HEK293 (cell line): ENCODE measurements at regions not wholly inside any gene's neighbourhood (a gene's known extent, or its start where the extent isn't known, plus 50 kb on each side); places are given as distances from the start of the nearest gene placed in this dataset.

Experiments
- OVOL3 ChIP-seq: fragments of 450-650 bp; formaldehyde crosslinking; IDR thresholded peaks from 2 replicates; pipeline ENCODE4 v1.5.1; 2016; ENCODE audit warnings: missing biosample characterization, missing genetic modification characterization
- TCF7L2 ChIP-seq: IDR thresholded peaks from 2 replicates; pipeline ENCODE4 v1.6.1; 2011; ENCODE audit warnings: low read depth, mild to moderate bottlenecking, inconsistent platforms, low read length, moderate library complexity, borderline replicate concordance
- ZNF157 ChIP-seq: fragments of 450-650 bp; formaldehyde crosslinking; IDR thresholded peaks from 2 replicates; pipeline ENCODE4 v1.5.1; 2016; ENCODE audit warnings: missing biosample characterization, missing genetic modification characterization
- ZNF335 ChIP-seq: fragments of 450-650 bp; formaldehyde crosslinking; conservative IDR thresholded peaks from 2 replicates; pipeline ENCODE4 v1.5.1; 2016; ENCODE audit warnings: missing biosample characterization, missing genetic modification characterization
- TF ChIP-seq, protein P1 (sequence below): fragments of 450-650 bp; formaldehyde crosslinking; IDR thresholded peaks from 2 replicates; pipeline ENCODE4 v1.5.1; 2016; ENCODE audit warnings: missing biosample characterization, missing genetic modification characterization
- TF ChIP-seq, protein P2 (sequence below): fragments of 450-650 bp; formaldehyde crosslinking; IDR thresholded peaks from 2 replicates; pipeline ENCODE4 v1.5.1; 2016; ENCODE audit warnings: missing biosample characterization, missing genetic modification characterization
- TF ChIP-seq, protein P3 (sequence below): fragments of 450-650 bp; formaldehyde crosslinking; IDR thresholded peaks from 2 replicates; pipeline ENCODE4 v1.5.1; 2016; ENCODE audit warnings: missing biosample characterization, missing genetic modification characterization, low read depth
- TF ChIP-seq, protein P4 (sequence below): fragments of 450-650 bp; IDR thresholded peaks from 2 replicates; pipeline ENCODE4 v1.5.1; 2018; ENCODE audit warnings: missing biosample characterization, mild to moderate bottlenecking, missing genetic modification characterization

DNA sequence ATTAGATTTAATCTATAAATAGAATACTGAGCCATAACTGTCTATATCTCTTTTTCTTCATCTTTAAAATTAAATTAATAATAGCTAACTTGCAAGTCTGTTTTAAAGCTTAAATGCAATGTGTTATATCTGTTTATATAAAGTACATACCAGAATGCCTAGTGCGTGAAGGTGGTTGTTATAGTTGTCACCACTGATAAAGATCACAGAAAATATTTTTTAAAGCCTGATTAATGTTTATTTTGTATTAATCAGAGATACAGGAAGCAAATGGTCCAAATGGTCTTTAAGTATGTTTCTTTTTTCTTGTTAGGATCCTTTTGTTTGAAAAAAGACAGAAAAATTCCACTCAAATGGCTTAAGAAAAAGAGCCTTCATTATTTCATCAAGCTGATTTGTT is 560.6 kb downstream of the CPS1 start:
- TF ChIP-seq, protein P1, sequence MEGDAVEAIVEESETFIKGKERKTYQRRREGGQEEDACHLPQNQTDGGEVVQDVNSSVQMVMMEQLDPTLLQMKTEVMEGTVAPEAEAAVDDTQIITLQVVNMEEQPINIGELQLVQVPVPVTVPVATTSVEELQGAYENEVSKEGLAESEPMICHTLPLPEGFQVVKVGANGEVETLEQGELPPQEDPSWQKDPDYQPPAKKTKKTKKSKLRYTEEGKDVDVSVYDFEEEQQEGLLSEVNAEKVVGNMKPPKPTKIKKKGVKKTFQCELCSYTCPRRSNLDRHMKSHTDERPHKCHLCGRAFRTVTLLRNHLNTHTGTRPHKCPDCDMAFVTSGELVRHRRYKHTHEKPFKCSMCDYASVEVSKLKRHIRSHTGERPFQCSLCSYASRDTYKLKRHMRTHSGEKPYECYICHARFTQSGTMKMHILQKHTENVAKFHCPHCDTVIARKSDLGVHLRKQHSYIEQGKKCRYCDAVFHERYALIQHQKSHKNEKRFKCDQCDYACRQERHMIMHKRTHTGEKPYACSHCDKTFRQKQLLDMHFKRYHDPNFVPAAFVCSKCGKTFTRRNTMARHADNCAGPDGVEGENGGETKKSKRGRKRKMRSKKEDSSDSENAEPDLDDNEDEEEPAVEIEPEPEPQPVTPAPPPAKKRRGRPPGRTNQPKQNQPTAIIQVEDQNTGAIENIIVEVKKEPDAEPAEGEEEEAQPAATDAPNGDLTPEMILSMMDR (tag by site-specific recombination): no peak
- TF ChIP-seq OVOL3 (tag by site-specific recombination) (no peak), TCF7L2 (no peak), ZNF157 (no peak), ZNF335 (tag by site-specific recombination) (no peak)
- TF ChIP-seq, protein P2, sequence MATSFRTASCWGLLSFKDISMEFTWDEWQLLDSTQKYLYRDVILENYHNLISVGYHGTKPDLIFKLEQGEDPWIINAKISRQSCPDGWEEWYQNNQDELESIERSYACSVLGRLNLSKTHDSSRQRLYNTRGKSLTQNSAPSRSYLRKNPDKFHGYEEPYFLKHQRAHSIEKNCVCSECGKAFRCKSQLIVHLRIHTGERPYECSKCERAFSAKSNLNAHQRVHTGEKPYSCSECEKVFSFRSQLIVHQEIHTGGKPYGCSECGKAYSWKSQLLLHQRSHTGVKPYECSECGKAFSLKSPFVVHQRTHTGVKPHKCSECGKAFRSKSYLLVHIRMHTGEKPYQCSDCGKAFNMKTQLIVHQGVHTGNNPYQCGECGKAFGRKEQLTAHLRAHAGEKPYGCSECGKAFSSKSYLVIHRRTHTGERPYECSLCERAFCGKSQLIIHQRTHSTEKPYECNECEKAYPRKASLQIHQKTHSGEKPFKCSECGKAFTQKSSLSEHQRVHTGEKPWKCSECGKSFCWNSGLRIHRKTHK: no peak
- TF ChIP-seq, protein P3, sequence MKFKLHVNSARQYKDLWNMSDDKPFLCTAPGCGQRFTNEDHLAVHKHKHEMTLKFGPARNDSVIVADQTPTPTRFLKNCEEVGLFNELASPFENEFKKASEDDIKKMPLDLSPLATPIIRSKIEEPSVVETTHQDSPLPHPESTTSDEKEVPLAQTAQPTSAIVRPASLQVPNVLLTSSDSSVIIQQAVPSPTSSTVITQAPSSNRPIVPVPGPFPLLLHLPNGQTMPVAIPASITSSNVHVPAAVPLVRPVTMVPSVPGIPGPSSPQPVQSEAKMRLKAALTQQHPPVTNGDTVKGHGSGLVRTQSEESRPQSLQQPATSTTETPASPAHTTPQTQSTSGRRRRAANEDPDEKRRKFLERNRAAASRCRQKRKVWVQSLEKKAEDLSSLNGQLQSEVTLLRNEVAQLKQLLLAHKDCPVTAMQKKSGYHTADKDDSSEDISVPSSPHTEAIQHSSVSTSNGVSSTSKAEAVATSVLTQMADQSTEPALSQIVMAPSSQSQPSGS: no peak
- TF ChIP-seq, protein P4, sequence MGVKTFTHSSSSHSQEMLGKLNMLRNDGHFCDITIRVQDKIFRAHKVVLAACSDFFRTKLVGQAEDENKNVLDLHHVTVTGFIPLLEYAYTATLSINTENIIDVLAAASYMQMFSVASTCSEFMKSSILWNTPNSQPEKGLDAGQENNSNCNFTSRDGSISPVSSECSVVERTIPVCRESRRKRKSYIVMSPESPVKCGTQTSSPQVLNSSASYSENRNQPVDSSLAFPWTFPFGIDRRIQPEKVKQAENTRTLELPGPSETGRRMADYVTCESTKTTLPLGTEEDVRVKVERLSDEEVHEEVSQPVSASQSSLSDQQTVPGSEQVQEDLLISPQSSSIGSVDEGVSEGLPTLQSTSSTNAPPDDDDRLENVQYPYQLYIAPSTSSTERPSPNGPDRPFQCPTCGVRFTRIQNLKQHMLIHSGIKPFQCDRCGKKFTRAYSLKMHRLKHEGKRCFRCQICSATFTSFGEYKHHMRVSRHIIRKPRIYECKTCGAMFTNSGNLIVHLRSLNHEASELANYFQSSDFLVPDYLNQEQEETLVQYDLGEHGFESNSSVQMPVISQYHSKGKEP (tag by site-specific recombination): no peak
